IMR-90 (cell line): ENCODE measurements at regions not wholly inside any gene's neighbourhood (a gene's known extent, or its start where the extent isn't known, plus 50 kb on each side); places are given as distances from the start of the nearest gene placed in this dataset.

Experiments used
- ATAC-seq: fragments of 200-7000 bp; cut with Tn5 transposase; 2 replicates; pipeline ENCODE4 v1.9.1; 2020; ENCODE audit warnings: low read depth, mild to moderate bottlenecking, moderate library complexity
- BruUV-seq: library from RNA; stranded (reverse); fragments of 400-500 nt; replicated peaks from 2 replicates; lab custom pipeline; 2021; lab: Mats Ljungman, UMichigan
- CTCF ChIA-PET: fragments of 300-600 bp; formaldehyde crosslinking; extraction: SDS; loops from one replicate; lab custom pipeline; 2021; ENCODE audit warnings: antibody characterized with exemption; lab: Yijun Ruan, JAX
- POLR2A ChIA-PET: fragments of 300-600 bp; sonication (Branson Sonifier 250); formaldehyde crosslinking; loops from one replicate; lab custom pipeline; 2022; ENCODE audit warnings: antibody characterized with exemption; ENCODE audit not compliant: unreplicated experiment; lab: Charles Lee
- DNase-seq: peaks from one replicate; pipeline ENCODE4 v3.0.0; 2013
- H2AFZ ChIP-seq: replicated peaks from 2 replicates; pipeline ENCODE3; 2013; ENCODE audit warnings: low read length, mild to moderate bottlenecking; ENCODE audit not compliant: poor library complexity
- H2AK5ac ChIP-seq: 2 replicates; pipeline ENCODE4 v1.6.1; 2013; ENCODE audit warnings: low read depth, low read length, inconsistent platforms
- H2AK9ac ChIP-seq: replicated peaks from 2 replicates; pipeline ENCODE3; 2013; ENCODE audit warnings: mild to moderate bottlenecking, low read depth, low read length, moderate library complexity; ENCODE audit not compliant: poor library complexity
- H2BK120ac ChIP-seq: 2 replicates; pipeline ENCODE4 v1.6.1; 2013; ENCODE audit warnings: low read depth, low read length, inconsistent platforms
- H2BK15ac ChIP-seq: 3 replicates; pipeline ENCODE4 v1.6.1; 2013; ENCODE audit warnings: low read depth, low read length, inconsistent platforms
- H2BK20ac ChIP-seq: 2 replicates; pipeline ENCODE4 v1.6.1; 2013; ENCODE audit warnings: low read depth, mild to moderate bottlenecking, inconsistent platforms, low read length, moderate library complexity
- H2BK5ac ChIP-seq: 2 replicates; pipeline ENCODE4 v1.6.1; 2013; ENCODE audit warnings: mild to moderate bottlenecking, low read depth, low read length, inconsistent platforms; ENCODE audit not compliant: poor library complexity, severe bottlenecking
- H3K14ac ChIP-seq: replicated peaks from 2 replicates; pipeline ENCODE4 v1.6.1; 2013; ENCODE audit warnings: low read depth, low read length, inconsistent platforms
- H3K18ac ChIP-seq: 2 replicates; pipeline ENCODE4 v1.6.1; 2013; ENCODE audit warnings: low read depth, low read length, control low read depth
- H3K23ac ChIP-seq: 2 replicates; pipeline ENCODE4 v1.6.1; 2013; ENCODE audit warnings: low read depth, low read length, inconsistent platforms
- H3K27ac ChIP-seq: 2 replicates; pipeline ENCODE4 v1.5.1; 2013; ENCODE audit warnings: mild to moderate bottlenecking, control low read depth, low read length; ENCODE audit not compliant: insufficient read depth
- H3K27me3 ChIP-seq: 2 replicates; pipeline ENCODE4 v1.6.1; 2013; ENCODE audit warnings: low read length; ENCODE audit not compliant: control insufficient read depth, insufficient read depth
- H3K36me3 ChIP-seq: 2 replicates; pipeline ENCODE4 v1.6.1; 2013; ENCODE audit warnings: low read length, mixed read lengths; ENCODE audit not compliant: control insufficient read depth, insufficient read depth
- H3K4ac ChIP-seq: 2 replicates; pipeline ENCODE4 v1.6.1; 2013; ENCODE audit warnings: low read depth, low read length, inconsistent platforms
- H3K4me1 ChIP-seq: 2 replicates; pipeline ENCODE4 v1.6.1; 2013; ENCODE audit warnings: low read length, mixed read lengths; ENCODE audit not compliant: control insufficient read depth, insufficient read depth
- H3K4me2 ChIP-seq: 2 replicates; pipeline ENCODE4 v1.6.1; 2013; ENCODE audit warnings: low read depth, mild to moderate bottlenecking, control low read depth, low read length, moderate library complexity
- H3K4me3 ChIP-seq: 2 replicates; pipeline ENCODE4 v1.5.1; 2013; ENCODE audit warnings: low read depth, mild to moderate bottlenecking, control low read depth, low read length, moderate library complexity; ENCODE audit not compliant: insufficient read depth
- H3K56ac ChIP-seq: 2 replicates; pipeline ENCODE4 v1.6.1; 2013; ENCODE audit warnings: low read length, inconsistent platforms; ENCODE audit not compliant: insufficient read depth; ENCODE audit errors: extremely low read depth
- H3K79me1 ChIP-seq, 2 experiments: 2 replicates each; pipeline ENCODE4 v1.6.1; 2013; ENCODE audit warnings: low read length in 2 of 2, inconsistent platforms in 1 of 2, low read depth in 1 of 2
- H3K9ac ChIP-seq: 2 replicates; pipeline ENCODE4 v1.6.1; 2013; ENCODE audit warnings: low read depth, low read length, control low read depth
- H3K9me1 ChIP-seq: 2 replicates; pipeline ENCODE4 v1.6.1; 2013; ENCODE audit warnings: low read length, inconsistent platforms; ENCODE audit not compliant: insufficient read depth
- H3K9me3 ChIP-seq: 2 replicates; pipeline ENCODE4 v1.6.1; 2013; ENCODE audit warnings: low read length; ENCODE audit not compliant: control insufficient read depth, insufficient read depth
- H4K20me1 ChIP-seq: 2 replicates; pipeline ENCODE4 v1.6.1; 2013; ENCODE audit warnings: low read length, inconsistent platforms; ENCODE audit not compliant: insufficient read depth
- H4K5ac ChIP-seq: 2 replicates; pipeline ENCODE4 v1.6.1; 2013; ENCODE audit warnings: mild to moderate bottlenecking, low read depth, low read length, control low read depth
- H4K8ac ChIP-seq, 2 experiments: 2 replicates each; pipeline ENCODE4 v1.6.1; 2013; ENCODE audit warnings: low read depth in 2 of 2, low read length in 2 of 2, control low read depth in 1 of 2, inconsistent platforms in 1 of 2
- H4K91ac ChIP-seq: 2 replicates; pipeline ENCODE4 v1.6.1; 2013; ENCODE audit warnings: low read depth, low read length, inconsistent platforms; ENCODE audit not compliant: insufficient read depth
- WGBS, 2 experiments: methylation state at CpG; one replicate each; pipeline versions ENCODE4 v1.1.5 to v1.1.7; 2013; ENCODE audit warnings: missing lambda C conversion rate in 2 of 2; ENCODE audit not compliant: insufficient read length in 1 of 2; ENCODE audit errors: extremely low coverage in 2 of 2; 5-methylcytosine and 5-hydroxymethylcytosine counted together
- dilution Hi-C: fragments of 300-500 bp; cut with HindIII; formaldehyde crosslinking; loops from one replicate; pipeline ENCODE4 v1.14.3; 2018; ENCODE audit warnings: low sequenced_read_pairs; ENCODE audit not compliant: unreplicated experiment
- in situ Hi-C: fragments of 300-500 bp; cut with MboI; formaldehyde crosslinking; loops from 3 replicates; pipeline ENCODE4 v1.14.3; 2019; ENCODE audit warnings: low sequenced_read_pairs, inconsistent platforms, mixed read lengths
- intact Hi-C: fragments of 100-400 bp; cut with micrococcal nuclease; formaldehyde crosslinking; loops from 2 replicates; pipeline ENCODE4 v1.10.0; 2022
- TF ChIP-seq, protein P1 (sequence below): fragments of 150-350 bp; IDR thresholded peaks from 2 replicates; pipeline ENCODE4 v1.6.1; 2017; ENCODE audit warnings: mild to moderate bottlenecking, antibody characterized with exemption, low read length, low read depth

DNA sequence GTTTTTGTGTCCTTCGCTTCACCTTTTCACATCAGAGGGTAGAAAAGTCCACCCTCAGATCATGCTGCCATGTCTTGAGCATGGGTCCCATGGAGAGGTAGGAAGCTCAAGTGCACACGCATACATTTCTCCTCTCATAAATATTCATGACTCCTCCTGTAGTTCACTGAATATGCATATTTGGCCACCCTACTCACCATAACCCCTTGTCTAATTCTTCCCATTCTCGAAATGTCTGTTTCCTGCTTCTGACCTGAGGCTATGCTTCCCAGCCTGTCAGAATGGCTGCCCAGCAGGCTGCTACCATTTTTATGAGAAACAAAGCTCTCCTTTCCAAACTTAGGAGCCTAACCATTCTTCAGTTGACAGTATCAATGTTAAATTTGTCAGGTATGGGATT, 86.5 kb downstream of the ADRA2C start:
- H3K9me3 ChIP-seq = peaks cover 6% of the 10 kb centered on the region
- CTCF ChIA-PET = no interaction called here
- H3K18ac ChIP-seq = no peak overlapping the region
- 83% methylated on average over 1 of the region's 3 CpGs; no CpG with 5 or more reads in 1 of the 2 experiments for WGBS, 2 experiments
- H2BK15ac ChIP-seq = no peak overlapping the region
- no peak overlapping the region for H2BK5ac ChIP-seq
- no peak overlapping the region for H3K27ac ChIP-seq
- H3K4me1 ChIP-seq = no peaks in the 10 kb centered on the region
- no peak overlapping the region for H2AK5ac ChIP-seq
- H3K4me3 ChIP-seq = no peak overlapping the region
- H3K36me3 ChIP-seq = no peaks in the 10 kb centered on the region
- H2AFZ ChIP-seq = no peak overlapping the region
- no peak overlapping the region for H3K23ac ChIP-seq
- H3K9ac ChIP-seq = no peak overlapping the region
- no peak overlapping the region for H4K8ac ChIP-seq
- no peak overlapping the region for H4K5ac ChIP-seq
- no peak overlapping the region for H2AK9ac ChIP-seq
- H3K9me1 ChIP-seq = no peaks in the 10 kb centered on the region
- no peak overlapping the region for H4K91ac ChIP-seq
- H3K4ac ChIP-seq = no peak overlapping the region
- H3K56ac ChIP-seq = no peak overlapping the region
- dilution Hi-C loops (no loop called here), intact Hi-C loops (no loop called here), in situ Hi-C loops (no loop called here)
- H4K20me1 ChIP-seq = no peaks in the 10 kb centered on the region
- no peak overlapping the region for H3K14ac ChIP-seq
- no TSS peak for BruUV-seq
- H2BK120ac ChIP-seq = no peak overlapping the region
- no peak overlapping the region for H3K4me2 ChIP-seq
- no peaks in the 10 kb centered on the region for H3K79me1 ChIP-seq
- TF ChIP-seq, protein P1, sequence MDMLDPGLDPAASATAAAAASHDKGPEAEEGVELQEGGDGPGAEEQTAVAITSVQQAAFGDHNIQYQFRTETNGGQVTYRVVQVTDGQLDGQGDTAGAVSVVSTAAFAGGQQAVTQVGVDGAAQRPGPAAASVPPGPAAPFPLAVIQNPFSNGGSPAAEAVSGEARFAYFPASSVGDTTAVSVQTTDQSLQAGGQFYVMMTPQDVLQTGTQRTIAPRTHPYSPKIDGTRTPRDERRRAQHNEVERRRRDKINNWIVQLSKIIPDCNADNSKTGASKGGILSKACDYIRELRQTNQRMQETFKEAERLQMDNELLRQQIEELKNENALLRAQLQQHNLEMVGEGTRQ = no peak
- peaks cover 34% of the 10 kb centered on the region for H3K27me3 ChIP-seq
- POLR2A ChIA-PET = no interaction called here
- ATAC-seq = no peak
- no peak for DNase-seq
- H2BK20ac ChIP-seq = no peak overlapping the region
